ENCODE measurements at regions not wholly inside any gene's neighbourhood (a gene's known extent, or its start where the extent isn't known, plus 50 kb on each side); places are given as distances from the start of the nearest gene placed in this dataset.

DNA sequence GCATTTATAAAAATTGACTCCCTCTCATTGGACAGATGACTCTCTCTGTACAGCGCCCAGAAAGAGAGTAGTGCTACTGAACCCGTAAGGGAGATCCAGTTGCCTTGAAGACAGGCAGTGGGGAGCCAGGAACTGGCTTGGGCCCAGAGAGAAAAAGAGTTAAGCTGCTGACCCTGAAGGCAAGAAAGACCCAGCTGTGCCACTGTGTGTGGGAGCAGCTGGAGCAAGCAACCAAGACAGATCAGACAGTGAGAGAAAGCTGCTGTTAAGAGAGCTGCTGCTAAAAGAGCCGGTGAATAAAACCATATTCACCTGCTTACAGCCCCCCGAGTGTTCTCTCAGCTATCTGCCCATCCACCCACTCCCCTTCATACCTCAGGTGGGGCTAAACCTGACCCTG lies 149.7 kb upstream of the ADAMTS16 start:
- TF ChIP-seq POLR2AphosphoS5 (IDR thresholded peaks at IDR 0.05; ENCODE audit: low read depth, low read length) (no peak), SIN3A (IDR thresholded peaks at IDR 0.05; ENCODE audit: borderline replicate concordance, insufficient read depth, low read length) (no peak), FOXP2 (optimal IDR thresholded peaks at IDR 0.05; ENCODE audit: borderline replicate concordance, extremely low read depth, extremely low read length, insufficient read depth) (no peak)

Data from PFSK-1 (cell line).